Smooth muscle cell (in vitro differentiated cells): ENCODE measurements at regions not wholly inside any gene's neighbourhood (a gene's known extent, or its start where the extent isn't known, plus 50 kb on each side); places are given as distances from the start of the nearest gene placed in this dataset.
"Not testable (repeated sequence)": the region's sequence is repeated elsewhere in the genome, so short reads cannot be mapped to it uniquely, and the experiment has no call there.

ENCODE experiments used
- DNase-seq: peaks from one replicate; lab custom pipeline; 2025; ENCODE audit not compliant: unreplicated experiment; lab: John Stamatoyannopoulos, UW
- H2AFZ ChIP-seq: fragments of 200-600 bp; sonication (generic); 2 replicates; pipeline ENCODE4 v1.6.0; 2016; ENCODE audit warnings: antibody characterized with exemption, low read depth, mild to moderate bottlenecking
- H3F3A ChIP-seq: fragments of 200-600 bp; sonication (generic); 2 replicates; pipeline ENCODE4 v1.6.0; 2017; ENCODE audit warnings: antibody characterized with exemption, low read depth
- H3K27ac ChIP-seq: fragments of 200-600 bp; sonication (generic); 2 replicates; pipeline ENCODE4 v1.5.1; 2016; ENCODE audit warnings: low read depth, mild to moderate bottlenecking
- H3K27me3 ChIP-seq: fragments of 200-600 bp; sonication (generic); 2 replicates; pipeline ENCODE4 v1.6.1; 2016; ENCODE audit warnings: low read depth, mild to moderate bottlenecking
- H3K36me3 ChIP-seq: fragments of 200-600 bp; sonication (generic); 2 replicates; pipeline ENCODE4 v1.5.1; 2016; ENCODE audit warnings: low read depth
- H3K4me1 ChIP-seq: fragments of 200-600 bp; sonication (generic); 2 replicates; pipeline ENCODE4 v1.5.1; 2016; ENCODE audit warnings: low read depth
- H3K4me2 ChIP-seq: fragments of 200-600 bp; sonication (generic); 2 replicates; pipeline ENCODE4 v1.6.0; 2016; ENCODE audit warnings: mild to moderate bottlenecking
- H3K4me3 ChIP-seq: fragments of 200-600 bp; sonication (generic); 2 replicates; pipeline ENCODE4 v1.5.1; 2016; ENCODE audit warnings: mild to moderate bottlenecking
- H3K79me2 ChIP-seq: fragments of 200-600 bp; sonication (generic); 2 replicates; pipeline ENCODE4 v1.6.0; 2016; ENCODE audit warnings: low read depth, mild to moderate bottlenecking
- H3K9ac ChIP-seq: fragments of 200-600 bp; sonication (generic); 2 replicates; pipeline ENCODE4 v1.6.0; 2016; ENCODE audit warnings: low read depth
- H3K9me3 ChIP-seq: fragments of 200-600 bp; sonication (generic); replicated peaks from 2 replicates; pipeline ENCODE4 v1.5.1; 2016; ENCODE audit warnings: low read depth
- H4K20me1 ChIP-seq: fragments of 200-600 bp; sonication (generic); 2 replicates; pipeline ENCODE4 v1.6.0; 2016; ENCODE audit warnings: low read depth
- WGBS: methylation state at CpG from one replicate; pipeline ENCODE4 v1.1.7; 2016; ENCODE audit warnings: low lambda C conversion rate; 5-methylcytosine and 5-hydroxymethylcytosine counted together
- TF ChIP-seq, protein P1 (sequence below): fragments of 200-600 bp; sonication (generic); IDR thresholded peaks from 2 replicates; pipeline ENCODE4 v1.5.1; 2017; ENCODE audit warnings: borderline replicate concordance, mild to moderate bottlenecking, antibody characterized with exemption; ENCODE audit not compliant: insufficient read depth, poor library complexity, severe bottlenecking

DNA sequence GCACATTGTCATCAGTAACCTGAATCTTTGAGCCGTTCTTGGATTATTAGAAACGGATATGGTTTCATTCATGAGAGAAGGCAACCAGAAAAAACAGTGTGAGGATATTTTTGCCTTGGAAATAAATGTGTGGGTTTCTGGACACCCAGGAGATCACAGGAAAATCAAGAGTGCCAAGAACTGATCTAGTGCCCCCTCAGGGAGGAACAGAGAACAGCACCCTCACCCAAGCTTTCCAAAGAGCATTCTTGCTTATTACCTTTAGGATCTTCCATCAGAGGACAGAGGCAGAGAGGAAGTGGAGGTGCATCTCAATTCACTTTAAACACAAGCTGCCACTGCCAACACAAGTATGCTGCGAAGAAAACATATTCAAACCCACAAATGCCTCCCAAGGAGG, 851.5 kb upstream of the COBL start:
- H3K4me1 ChIP-seq, result no peaks in the 10 kb centered on the region
- H3K27me3 ChIP-seq, result no peaks in the 10 kb centered on the region
- no peak overlapping the region for H3K9ac ChIP-seq
- H4K20me1 ChIP-seq, result no peaks in the 10 kb centered on the region
- TF ChIP-seq, protein P1, sequence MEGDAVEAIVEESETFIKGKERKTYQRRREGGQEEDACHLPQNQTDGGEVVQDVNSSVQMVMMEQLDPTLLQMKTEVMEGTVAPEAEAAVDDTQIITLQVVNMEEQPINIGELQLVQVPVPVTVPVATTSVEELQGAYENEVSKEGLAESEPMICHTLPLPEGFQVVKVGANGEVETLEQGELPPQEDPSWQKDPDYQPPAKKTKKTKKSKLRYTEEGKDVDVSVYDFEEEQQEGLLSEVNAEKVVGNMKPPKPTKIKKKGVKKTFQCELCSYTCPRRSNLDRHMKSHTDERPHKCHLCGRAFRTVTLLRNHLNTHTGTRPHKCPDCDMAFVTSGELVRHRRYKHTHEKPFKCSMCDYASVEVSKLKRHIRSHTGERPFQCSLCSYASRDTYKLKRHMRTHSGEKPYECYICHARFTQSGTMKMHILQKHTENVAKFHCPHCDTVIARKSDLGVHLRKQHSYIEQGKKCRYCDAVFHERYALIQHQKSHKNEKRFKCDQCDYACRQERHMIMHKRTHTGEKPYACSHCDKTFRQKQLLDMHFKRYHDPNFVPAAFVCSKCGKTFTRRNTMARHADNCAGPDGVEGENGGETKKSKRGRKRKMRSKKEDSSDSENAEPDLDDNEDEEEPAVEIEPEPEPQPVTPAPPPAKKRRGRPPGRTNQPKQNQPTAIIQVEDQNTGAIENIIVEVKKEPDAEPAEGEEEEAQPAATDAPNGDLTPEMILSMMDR, result no peak
- H3K4me2 ChIP-seq, result no peak overlapping the region
- 80% methylated on average over 3 of the region's 3 CpGs for WGBS
- H2AFZ ChIP-seq, result no peak overlapping the region
- H3K36me3 ChIP-seq, result no peaks in the 10 kb centered on the region
- no peaks in the 10 kb centered on the region for H3K9me3 ChIP-seq
- DNase-seq, result no peak
- H3K4me3 ChIP-seq, result no peak overlapping the region
- H3K27ac ChIP-seq, result no peak overlapping the region
- H3K79me2 ChIP-seq, result no peaks in the 10 kb centered on the region
- H3F3A ChIP-seq, result no peaks in the 10 kb centered on the region

DNA sequence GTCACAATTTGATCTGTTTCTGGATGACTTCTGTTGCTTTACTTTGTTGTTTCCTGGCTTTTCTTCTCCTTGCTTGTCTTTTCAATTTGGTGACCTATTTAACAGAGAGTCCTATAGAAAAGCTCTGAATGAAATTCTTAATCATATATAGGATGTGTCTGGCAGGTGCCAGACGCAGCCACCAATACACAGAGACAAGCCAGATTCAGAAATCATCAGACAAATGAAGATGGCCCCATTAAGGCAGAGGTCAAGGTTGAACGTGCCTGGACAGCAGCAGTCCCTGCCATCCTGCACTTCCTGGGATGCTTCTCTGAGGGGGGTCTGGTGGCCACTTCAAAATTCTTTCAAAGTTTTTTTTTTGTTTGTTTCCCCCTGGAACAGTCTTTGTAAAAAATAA, 846.7 kb upstream of the COBL start:
- Histone ChIP-seq H3K36me3 (no peaks in the 10 kb centered on the region), H3K27ac (no peak overlapping the region), H3K9ac (no peak overlapping the region), H3K79me2 (no peaks in the 10 kb centered on the region), H4K20me1 (no peaks in the 10 kb centered on the region), H3K4me3 (no peak overlapping the region), H3K9me3 (no peaks in the 10 kb centered on the region), H3K4me1 (no peaks in the 10 kb centered on the region), H3K27me3 (no peaks in the 10 kb centered on the region), H3K4me2 (no peak overlapping the region), H3F3A (no peaks in the 10 kb centered on the region), H2AFZ (no peak overlapping the region)
- DNase-seq, result no peak
- WGBS, result 95% methylated on average over 2 of the region's 2 CpGs
- TF ChIP-seq, protein P1, result no peak

DNA sequence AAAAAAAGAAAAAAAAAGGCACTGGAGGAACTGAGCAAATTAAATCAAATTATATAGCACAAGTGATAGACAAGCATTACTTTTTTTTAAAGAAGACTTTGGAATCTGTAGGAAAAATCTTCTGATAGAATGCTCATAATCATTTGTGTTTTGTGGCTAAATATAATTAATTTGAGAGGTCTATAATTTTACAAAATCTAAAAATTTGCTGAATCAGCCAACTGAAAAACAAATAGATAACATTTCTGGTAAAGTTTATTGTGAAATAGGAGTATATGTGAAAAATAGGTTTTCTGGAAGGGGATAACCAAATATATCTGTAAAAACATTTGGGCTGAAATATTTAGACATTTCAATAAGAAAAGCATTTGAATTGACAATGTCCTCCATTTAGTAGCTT, 844.9 kb upstream of the COBL start:
- Histone ChIP-seq H3K4me3 (no peak overlapping the region), H3K79me2 (no peaks in the 10 kb centered on the region), H3K9ac (no peak overlapping the region), H3K4me1 (no peaks in the 10 kb centered on the region), H4K20me1 (no peaks in the 10 kb centered on the region), H3K4me2 (no peak overlapping the region), H3K9me3 (no peaks in the 10 kb centered on the region), H3K27ac (no peak overlapping the region), H2AFZ (no peak overlapping the region), H3F3A (no peaks in the 10 kb centered on the region), H3K36me3 (no peaks in the 10 kb centered on the region), H3K27me3 (no peaks in the 10 kb centered on the region)
- TF ChIP-seq, protein P1, result no peak
- no peak for DNase-seq

DNA sequence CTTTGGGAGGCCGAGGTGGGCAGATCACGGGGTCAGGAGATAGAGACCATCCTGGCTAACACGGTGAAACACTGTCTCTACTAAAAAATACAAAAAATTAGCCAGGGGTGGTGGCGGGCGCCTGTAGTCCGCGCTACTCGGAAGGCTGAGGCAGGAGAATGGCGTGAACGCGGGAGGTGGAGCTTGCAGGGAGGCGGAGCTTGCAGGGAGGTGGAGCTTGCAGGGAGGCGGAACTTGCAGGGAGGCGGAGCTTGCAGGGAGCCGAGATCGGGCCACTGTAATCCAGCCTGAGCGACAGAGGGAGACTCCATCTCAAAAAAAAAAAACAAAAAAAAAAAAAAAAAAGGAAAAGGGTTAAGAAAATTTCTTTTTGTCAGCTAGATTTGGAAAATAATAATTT, 842.8 kb upstream of the COBL start:
- not testable (repeated sequence) for H3K4me2 ChIP-seq, H4K20me1 ChIP-seq, H3F3A ChIP-seq, H3K9ac ChIP-seq, H3K9me3 ChIP-seq, DNase-seq, H2AFZ ChIP-seq, H3K27me3 ChIP-seq, H3K4me1 ChIP-seq, H3K79me2 ChIP-seq, H3K27ac ChIP-seq, H3K36me3 ChIP-seq, H3K4me3 ChIP-seq
- 94% methylated on average over 17 of the region's 17 CpGs for WGBS
